Hepatocyte (in vitro differentiated cells): ENCODE measurements at regions not wholly inside any gene's neighbourhood (a gene's known extent, or its start where the extent isn't known, plus 50 kb on each side); places are given as distances from the start of the nearest gene placed in this dataset.
"Not testable (repeated sequence)": the region's sequence is repeated elsewhere in the genome, so short reads cannot be mapped to it uniquely, and the experiment has no call there.

Experiments used
- EZH2 ChIP-seq: fragments of 200-600 bp; sonication (generic); IDR thresholded peaks from 2 replicates; pipeline ENCODE4 v1.6.1; 2016; ENCODE audit warnings: antibody characterized with exemption, mild to moderate bottlenecking, borderline replicate concordance
- EZH2phosphoT487 ChIP-seq: fragments of 200-600 bp; sonication (generic); IDR thresholded peaks from one replicate; pipeline ENCODE4 v1.6.1; 2018; ENCODE audit warnings: antibody characterized with exemption, mild to moderate bottlenecking, low read depth, moderate library complexity; ENCODE audit not compliant: unreplicated experiment, severe bottlenecking
- TF ChIP-seq, protein P1 (sequence below): fragments of 200-600 bp; sonication (generic); IDR thresholded peaks from 2 replicates; pipeline ENCODE4 v1.5.1; 2016; ENCODE audit warnings: antibody characterized with exemption, mild to moderate bottlenecking; ENCODE audit not compliant: poor library complexity

DNA sequence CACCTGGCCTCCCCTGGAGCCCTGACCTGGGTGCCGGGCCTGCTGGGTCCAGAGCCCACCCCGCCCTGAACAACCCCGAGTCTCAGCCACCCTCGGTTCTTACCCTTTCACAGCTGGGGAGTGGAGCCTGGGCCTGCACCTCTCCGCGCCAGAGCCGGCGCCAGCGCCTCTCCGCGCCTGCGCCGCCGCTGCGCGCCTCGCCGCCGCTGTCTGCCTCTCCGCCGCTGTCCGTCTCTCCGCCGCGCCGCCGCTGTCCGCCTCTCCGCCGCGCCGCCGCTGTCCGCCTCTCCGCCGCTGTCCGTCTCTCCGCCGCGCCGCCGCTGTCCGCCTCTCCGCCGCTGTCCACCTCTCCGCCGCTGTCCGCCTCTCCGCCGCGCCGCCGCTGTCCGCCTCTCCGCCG, 326.9 kb upstream of the PLGLB1 start:
- TF ChIP-seq, protein P1, sequence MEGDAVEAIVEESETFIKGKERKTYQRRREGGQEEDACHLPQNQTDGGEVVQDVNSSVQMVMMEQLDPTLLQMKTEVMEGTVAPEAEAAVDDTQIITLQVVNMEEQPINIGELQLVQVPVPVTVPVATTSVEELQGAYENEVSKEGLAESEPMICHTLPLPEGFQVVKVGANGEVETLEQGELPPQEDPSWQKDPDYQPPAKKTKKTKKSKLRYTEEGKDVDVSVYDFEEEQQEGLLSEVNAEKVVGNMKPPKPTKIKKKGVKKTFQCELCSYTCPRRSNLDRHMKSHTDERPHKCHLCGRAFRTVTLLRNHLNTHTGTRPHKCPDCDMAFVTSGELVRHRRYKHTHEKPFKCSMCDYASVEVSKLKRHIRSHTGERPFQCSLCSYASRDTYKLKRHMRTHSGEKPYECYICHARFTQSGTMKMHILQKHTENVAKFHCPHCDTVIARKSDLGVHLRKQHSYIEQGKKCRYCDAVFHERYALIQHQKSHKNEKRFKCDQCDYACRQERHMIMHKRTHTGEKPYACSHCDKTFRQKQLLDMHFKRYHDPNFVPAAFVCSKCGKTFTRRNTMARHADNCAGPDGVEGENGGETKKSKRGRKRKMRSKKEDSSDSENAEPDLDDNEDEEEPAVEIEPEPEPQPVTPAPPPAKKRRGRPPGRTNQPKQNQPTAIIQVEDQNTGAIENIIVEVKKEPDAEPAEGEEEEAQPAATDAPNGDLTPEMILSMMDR, result not testable (repeated sequence)
- TF ChIP-seq EZH2, EZH2phosphoT487: not testable (repeated sequence)
